NT2/D1 (cell line): ENCODE measurements at regions not wholly inside any gene's neighbourhood (a gene's known extent, or its start where the extent isn't known, plus 50 kb on each side); places are given as distances from the start of the nearest gene placed in this dataset.

ENCODE experiments used
- SUZ12 ChIP-seq: IDR thresholded peaks from 2 replicates; pipeline ENCODE4 v1.6.1; 2011; ENCODE audit not compliant: insufficient read length, insufficient read depth; ENCODE audit errors: extremely low read depth
- YY1 ChIP-seq: IDR thresholded peaks from 2 replicates; pipeline ENCODE4 v1.6.1; 2011; ENCODE audit not compliant: insufficient read length, insufficient read depth
- ZNF274 ChIP-seq: IDR thresholded peaks from 2 replicates; pipeline ENCODE4 v1.6.1; 2011; ENCODE audit warnings: mild to moderate bottlenecking, low read depth, low read length

- TF ChIP-seq YY1, result no peak
- TF ChIP-seq ZNF274, result no peak
- no peak for TF ChIP-seq SUZ12
Observed at GRCh38 chr16:52298769-52299168, 248.2 kb downstream of the TOX3 start.
